ENCODE measurements at regions not wholly inside any gene's neighbourhood (a gene's known extent, or its start where the extent isn't known, plus 50 kb on each side); places are given as distances from the start of the nearest gene placed in this dataset.

GRCh38 chr10:120075349-120075748 lies 182.8 kb downstream of the SEC23IP start:
- Histone ChIP-seq H3K27me3 (peaks cover 11% of the 10 kb centered on the region), H3K36me3 (no peaks in the 10 kb centered on the region), H3K4me1 (no peaks in the 10 kb centered on the region), H3K4me3 (no peak overlapping the region), H3K9me3 (no peaks in the 10 kb centered on the region), H3K27ac (no peak overlapping the region)
- TF ChIP-seq POLR2AphosphoS5 (IDR thresholded peaks at IDR 0.05) (no peak), EP300 (IDR thresholded peaks at IDR 0.05) (no peak), POLR2A (IDR thresholded peaks at IDR 0.05) (no peak), CTCF (IDR thresholded peaks at IDR 0.05) (no peak)
- no peak for DNase-seq (ENCODE audit: low spot score in 2 of 2)
- WGBS, result 85% methylated on average over 5 of the region's 5 CpGs

- Histone ChIP-seq H3K9me3 (no peaks in the 10 kb centered on the region), H3K36me3 (no peaks in the 10 kb centered on the region), H3K4me3 (no peak overlapping the region), H3K4me1 (no peaks in the 10 kb centered on the region), H3K27me3 (peaks cover 4% of the 10 kb centered on the region), H3K27ac (no peak overlapping the region)
- no peak for DNase-seq (ENCODE audit: low spot score in 2 of 2)
- TF ChIP-seq POLR2AphosphoS5 (IDR thresholded peaks at IDR 0.05) (no peak), EP300 (IDR thresholded peaks at IDR 0.05) (no peak), POLR2A (IDR thresholded peaks at IDR 0.05) (no peak), CTCF (IDR thresholded peaks at IDR 0.05) (no peak)
- 72% methylated on average over 11 of the region's 11 CpGs for WGBS
These were observed 184.6 kb downstream of the SEC23IP start for GRCh38 chr10:120076996-120077706.

DNA sequence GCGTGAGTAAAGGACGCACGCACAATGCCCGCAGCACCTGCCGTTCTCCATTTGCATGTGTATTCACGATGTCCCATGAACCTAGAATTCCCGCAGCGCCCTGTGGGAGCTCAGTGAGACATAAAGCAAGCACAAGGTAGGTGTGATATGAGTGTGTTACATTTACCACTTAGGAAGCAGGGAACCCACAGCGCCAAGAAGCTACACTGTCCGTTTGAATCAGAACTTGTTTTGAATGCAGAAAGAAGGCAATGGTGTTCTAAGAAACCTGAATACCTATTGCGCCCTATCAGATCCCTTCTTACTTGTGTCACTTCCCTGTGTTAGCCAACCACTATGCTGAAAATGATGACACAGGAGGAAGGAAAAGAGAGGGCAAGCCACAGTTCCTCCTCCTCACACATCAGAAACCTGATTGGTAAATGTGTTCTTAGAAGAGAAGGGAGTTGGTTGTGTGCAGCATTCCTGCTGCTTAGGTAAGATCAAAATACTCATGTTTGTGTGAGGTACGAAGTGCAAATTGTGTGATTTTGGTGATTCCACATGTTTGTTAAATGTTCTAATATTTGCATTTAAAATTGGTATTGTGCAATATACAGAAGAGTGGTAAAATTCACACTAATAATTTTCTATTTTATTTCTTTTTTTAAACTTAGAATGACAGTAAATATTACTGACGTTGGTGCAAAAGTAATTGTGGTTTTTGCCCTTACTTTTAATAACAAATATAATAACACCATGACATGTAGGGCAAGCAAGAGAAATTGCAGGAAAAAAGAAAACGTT lies 185.4 kb downstream of the SEC23IP start:
- DNase-seq (ENCODE audit: low spot score in 2 of 2), result no peak
- H3K4me1 ChIP-seq, result no peaks in the 10 kb centered on the region
- no peak for TF ChIP-seq POLR2AphosphoS5 (IDR thresholded peaks at IDR 0.05)
- no peak for TF ChIP-seq EP300 (IDR thresholded peaks at IDR 0.05)
- no peak for TF ChIP-seq CTCF (IDR thresholded peaks at IDR 0.05)
- no peak for TF ChIP-seq POLR2A (IDR thresholded peaks at IDR 0.05)
- no peaks in the 10 kb centered on the region for H3K9me3 ChIP-seq
- H3K36me3 ChIP-seq, result no peaks in the 10 kb centered on the region
- 66% methylated on average over 14 of the region's 14 CpGs for WGBS
- H3K27ac ChIP-seq, result no peak overlapping the region
- H3K27me3 ChIP-seq, result peaks cover 4% of the 10 kb centered on the region
- no peak overlapping the region for H3K4me3 ChIP-seq

DNA sequence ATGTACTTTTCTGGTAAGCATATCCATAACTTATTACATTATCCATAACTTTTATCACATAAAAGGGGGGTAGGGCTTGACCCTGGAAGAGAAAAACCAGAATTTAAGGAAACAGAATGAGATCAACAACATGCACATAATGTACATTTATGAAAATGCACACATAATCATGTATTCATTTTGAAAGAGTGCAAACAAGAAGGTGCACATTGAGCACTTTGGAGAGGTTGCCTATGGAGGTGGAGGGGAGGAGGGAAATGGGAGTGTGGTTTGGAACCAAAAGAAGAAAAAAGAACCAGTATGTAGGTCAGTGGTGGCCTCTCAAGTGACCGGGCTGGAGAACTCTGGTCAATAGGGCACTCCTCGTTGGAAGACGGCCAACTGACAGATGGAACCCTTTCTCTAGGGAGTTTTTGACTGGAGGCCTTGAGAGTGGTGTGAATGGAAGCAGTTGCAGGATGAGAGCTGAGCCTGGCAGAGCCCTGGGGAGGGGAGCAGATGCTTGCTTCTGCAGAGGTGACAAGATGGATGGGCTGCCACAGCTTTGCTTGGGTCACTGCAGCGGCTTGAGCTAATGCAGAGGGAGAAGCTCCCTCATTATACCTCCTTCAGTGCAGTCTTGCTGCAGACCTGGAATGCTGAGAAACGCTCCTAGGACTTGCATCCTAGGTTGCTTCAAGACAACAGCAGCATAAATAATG lies 192.7 kb downstream of the SEC23IP start:
- Histone ChIP-seq H3K4me1 (no peaks in the 10 kb centered on the region), H3K9me3 (no peaks in the 10 kb centered on the region), H3K4me3 (no peak overlapping the region), H3K27me3 (no peaks in the 10 kb centered on the region), H3K36me3 (no peaks in the 10 kb centered on the region), H3K27ac (no peak overlapping the region)
- TF ChIP-seq EP300 (IDR thresholded peaks at IDR 0.05) (no peak), POLR2AphosphoS5 (IDR thresholded peaks at IDR 0.05) (no peak), CTCF (IDR thresholded peaks at IDR 0.05) (no peak), POLR2A (IDR thresholded peaks at IDR 0.05) (no peak)
- WGBS, result 41% methylated on average over 5 of the region's 5 CpGs
- no peak for DNase-seq (ENCODE audit: low spot score in 2 of 2)

DNA sequence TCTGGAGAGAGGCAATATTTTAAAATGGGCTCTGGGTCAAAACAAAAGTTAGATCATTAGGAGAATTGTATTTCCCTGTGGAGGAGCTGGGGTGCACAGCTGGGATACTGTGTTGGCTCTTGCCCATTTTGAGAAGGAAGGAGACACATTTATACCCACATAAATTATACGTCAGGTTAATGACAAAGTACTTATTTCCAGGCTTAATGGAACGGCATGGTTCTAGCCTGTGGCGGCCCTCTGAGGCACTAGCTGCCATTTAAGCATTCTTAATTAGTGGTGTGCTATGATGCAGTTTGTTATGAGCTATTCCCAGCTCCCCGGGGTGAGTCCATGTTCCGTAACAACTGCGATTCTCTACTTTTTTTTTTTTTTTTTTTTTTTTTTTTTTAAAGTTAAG lies 193.5 kb downstream of the SEC23IP start:
- Histone ChIP-seq H3K4me3 (no peak overlapping the region), H3K36me3 (no peaks in the 10 kb centered on the region), H3K27me3 (no peaks in the 10 kb centered on the region), H3K27ac (no peak overlapping the region), H3K4me1 (no peaks in the 10 kb centered on the region), H3K9me3 (no peaks in the 10 kb centered on the region)
- TF ChIP-seq EP300 (IDR thresholded peaks at IDR 0.05) (no peak), CTCF (IDR thresholded peaks at IDR 0.05) (no peak), POLR2AphosphoS5 (IDR thresholded peaks at IDR 0.05) (no peak), POLR2A (IDR thresholded peaks at IDR 0.05) (no peak)
- WGBS, result 76% methylated on average over 6 of the region's 6 CpGs
- DNase-seq (ENCODE audit: low spot score in 2 of 2), result no peak
